COLO668 (cell line): ENCODE measurements at regions not wholly inside any gene's neighbourhood (a gene's known extent, or its start where the extent isn't known, plus 50 kb on each side); places are given as distances from the start of the nearest gene placed in this dataset.
"Not testable (repeated sequence)": the region's sequence is repeated elsewhere in the genome, so short reads cannot be mapped to it uniquely, and the experiment has no call there.

Experiments used
- DNase-seq: peaks from one replicate; lab custom pipeline; 2025; ENCODE audit not compliant: unreplicated experiment; lab: John Stamatoyannopoulos, UW

- DNase-seq = not testable (repeated sequence)
These were observed 534.1 kb upstream of the ARRDC3 start for GRCh38 chr5:91917037-91917814.

GRCh38 chr5:91910655-91911054, 527.5 kb upstream of the ARRDC3 start:
- DNase-seq = no peak

- DNase-seq = no peak
These were observed 527.1 kb upstream of the ARRDC3 start for GRCh38 chr5:91910247-91910646.

- no peak for DNase-seq
These were observed 523.4 kb upstream of the ARRDC3 start for GRCh38 chr5:91906494-91906893.

GRCh38 chr5:91906027-91906426, 522.9 kb upstream of the ARRDC3 start:
- DNase-seq = no peak

- DNase-seq = no peak
These were observed 515.8 kb upstream of the ARRDC3 start for GRCh38 chr5:91898898-91899297.

GRCh38 chr5:91898019-91898418, 514.9 kb upstream of the ARRDC3 start:
- no peak for DNase-seq

- no peak for DNase-seq
These were observed 505.7 kb upstream of the ARRDC3 start for GRCh38 chr5:91888810-91889209.

- DNase-seq = no peak
These were observed 502.5 kb upstream of the ARRDC3 start for GRCh38 chr5:91885291-91886265.

- no peak for DNase-seq
These were observed 500.9 kb upstream of the ARRDC3 start for GRCh38 chr5:91884036-91884435.

GRCh38 chr5:91875196-91875779, 492.2 kb upstream of the ARRDC3 start:
- no peak for DNase-seq

GRCh38 chr5:91867799-91868198, 484.7 kb upstream of the ARRDC3 start:
- no peak for DNase-seq

- DNase-seq = no peak
These were observed 482.8 kb upstream of the ARRDC3 start for GRCh38 chr5:91865915-91866314.

- DNase-seq = no peak
These were observed 481.8 kb upstream of the ARRDC3 start for GRCh38 chr5:91864962-91865361.

- no peak for DNase-seq
These were observed 468.6 kb upstream of the ARRDC3 start for GRCh38 chr5:91851670-91852069.

- no peak for DNase-seq
These were observed 466.9 kb upstream of the ARRDC3 start for GRCh38 chr5:91850031-91850430.

GRCh38 chr5:91849069-91849468, 466.0 kb upstream of the ARRDC3 start:
- no peak for DNase-seq

- no peak for DNase-seq
These were observed 465.3 kb upstream of the ARRDC3 start for GRCh38 chr5:91848453-91848852.

GRCh38 chr5:91841423-91841822, 458.3 kb upstream of the ARRDC3 start:
- no peak for DNase-seq

GRCh38 chr5:91840412-91840811, 457.3 kb upstream of the ARRDC3 start:
- no peak for DNase-seq

GRCh38 chr5:91839721-91840120, 456.6 kb upstream of the ARRDC3 start:
- no peak for DNase-seq

- DNase-seq = no peak
These were observed 456.1 kb upstream of the ARRDC3 start for GRCh38 chr5:91839233-91839632.
